Liver (tissue), 8 donors: ENCODE measurements at regions not wholly inside any gene's neighbourhood (a gene's known extent, or its start where the extent isn't known, plus 50 kb on each side); places are given as distances from the start of the nearest gene placed in this dataset.

Experiments
- DNase-seq: peaks from one replicate; pipeline ENCODE4 v3.0.0-alpha.2; 2017; ENCODE audit warnings: low spot score
- H3K27ac ChIP-seq, 2 donors: one replicate each; pipeline ENCODE4 v1.7.0; 2013; ENCODE audit warnings: inconsistent platforms in 2 of 2, low read length in 2 of 2, control low read depth in 1 of 2, low read depth in 1 of 2, mild to moderate bottlenecking in 1 of 2
- H3K27me3 ChIP-seq, 4 donors: one replicate each; pipeline versions ENCODE4 v1.6.1 to v1.7.0; 2013; ENCODE audit warnings: low read length in 3 of 4, inconsistent platforms in 1 of 4, mild to moderate bottlenecking in 1 of 4, moderate library complexity in 1 of 4; ENCODE audit not compliant: control insufficient read depth in 4 of 4, insufficient read depth in 4 of 4
- H3K36me3 ChIP-seq, 4 donors: one replicate each; pipeline versions ENCODE4 v1.6.1 to v1.7.0; 2013; ENCODE audit warnings: low read length in 3 of 4, mild to moderate bottlenecking in 3 of 4, low read depth in 1 of 4, moderate library complexity in 1 of 4; ENCODE audit not compliant: control insufficient read depth in 4 of 4, insufficient read depth in 3 of 4
- H3K4me1 ChIP-seq, 4 donors: one replicate each; pipeline versions ENCODE4 v1.6.1 to v1.7.0; 2013; ENCODE audit warnings: low read length in 3 of 4, mild to moderate bottlenecking in 3 of 4, moderate library complexity in 1 of 4; ENCODE audit not compliant: control insufficient read depth in 4 of 4, insufficient read depth in 4 of 4
- H3K4me3 ChIP-seq, 3 donors: one replicate each; pipeline versions ENCODE4 v1.6.1 to v1.7.0; 2013; ENCODE audit warnings: low read length in 3 of 3, control low read depth in 1 of 3, low read depth in 1 of 3, mild to moderate bottlenecking in 1 of 3
- H3K9ac ChIP-seq, 2 donors: one replicate each; pipeline ENCODE4 v1.7.0; 2013; ENCODE audit warnings: low read length in 2 of 2, mild to moderate bottlenecking in 2 of 2, moderate library complexity in 2 of 2, control low read depth in 1 of 2, low read depth in 1 of 2
- H3K9me3 ChIP-seq, 4 donors: one replicate each; pipeline versions ENCODE4 v1.6.1 to v1.7.0; 2013; ENCODE audit warnings: low read length in 3 of 4; ENCODE audit not compliant: control insufficient read depth in 4 of 4
- ATF3 ChIP-seq: IDR thresholded peaks from 2 replicates; pipeline ENCODE4 v1.6.1; 2016; ENCODE audit warnings: antibody characterized with exemption
- CTCF ChIP-seq: fragments of 150-350 bp; IDR thresholded peaks from 2 replicates; pipeline ENCODE4 v1.5.1; 2017; ENCODE audit warnings: improper control_type of control experiment, low read depth, low read length; ENCODE audit not compliant: missing input control
- EGR1 ChIP-seq, 2 donors: IDR thresholded peaks; 2 replicates each; pipeline ENCODE4 v1.6.1; 2016 to 2018; ENCODE audit warnings: antibody characterized with exemption in 2 of 2, low read depth in 2 of 2
- FOXA2 ChIP-seq: IDR thresholded peaks from 2 replicates; pipeline ENCODE4 v1.6.1; 2016; ENCODE audit warnings: antibody characterized with exemption
- GABPA ChIP-seq, 2 donors: IDR thresholded peaks in 1 of 2; conservative IDR thresholded peaks in 1 of 2; 2 replicates each; pipeline ENCODE4 v1.6.1; 2016; ENCODE audit warnings: antibody characterized with exemption in 2 of 2, mild to moderate bottlenecking in 1 of 2, moderate library complexity in 1 of 2
- HNF4A ChIP-seq, 2 donors: conservative IDR thresholded peaks; 2 replicates each; pipeline ENCODE4 v1.6.1; 2016; ENCODE audit warnings: antibody characterized with exemption in 2 of 2, mild to moderate bottlenecking in 2 of 2
- HNF4G ChIP-seq: IDR thresholded peaks from 2 replicates; pipeline ENCODE4 v1.6.1; 2016; ENCODE audit warnings: antibody characterized with exemption
- JUND ChIP-seq, 2 donors: IDR thresholded peaks; 2 replicates each; pipeline ENCODE4 v1.6.1; 2016; ENCODE audit warnings: antibody characterized with exemption in 2 of 2
- MAX ChIP-seq: IDR thresholded peaks from 2 replicates; pipeline ENCODE4 v1.6.1; 2016; ENCODE audit warnings: antibody characterized with exemption
- NR2F2 ChIP-seq: IDR thresholded peaks from 2 replicates; pipeline ENCODE4 v1.6.1; 2016; ENCODE audit warnings: antibody characterized with exemption
- RAD21 ChIP-seq, 2 donors: IDR thresholded peaks; 2 replicates each; pipeline ENCODE4 v1.6.1; 2016; ENCODE audit warnings: antibody characterized with exemption in 2 of 2, mild to moderate bottlenecking in 2 of 2
- REST ChIP-seq: IDR thresholded peaks from 2 replicates; pipeline ENCODE4 v1.6.1; 2016; ENCODE audit warnings: antibody characterized with exemption, mild to moderate bottlenecking
- RXRA ChIP-seq, 2 donors: IDR thresholded peaks; 2 replicates each; pipeline ENCODE4 v1.6.1; 2017 to 2018; ENCODE audit warnings: antibody characterized with exemption in 2 of 2, mild to moderate bottlenecking in 1 of 2
- SP1 ChIP-seq: IDR thresholded peaks from 2 replicates; pipeline ENCODE4 v1.6.1; 2018; ENCODE audit warnings: antibody characterized with exemption, mild to moderate bottlenecking
- TAF1 ChIP-seq: conservative IDR thresholded peaks from 2 replicates; pipeline ENCODE4 v1.6.1; 2016; ENCODE audit warnings: antibody characterized with exemption, mild to moderate bottlenecking
- YY1 ChIP-seq: IDR thresholded peaks from 2 replicates; pipeline ENCODE4 v1.6.1; 2016; ENCODE audit warnings: antibody characterized with exemption, mild to moderate bottlenecking
- ZBTB33 ChIP-seq: IDR thresholded peaks from 2 replicates; pipeline ENCODE4 v1.6.1; 2016; ENCODE audit warnings: antibody characterized with exemption
- whole genome bisulfite sequencing: extraction: QIAGEN DNeasy Blood & Tissue Kit; methylation state at CpG from one replicate; pipeline ENCODE4 v1.1.7; 2013; 5-methylcytosine and 5-hydroxymethylcytosine counted together
- donor health status: healthy.
- donor health status: healthy.
- donor health status: healthy.
- donor health status: healthy.
- donor health status: healthy.

- Histone ChIP-seq H3K9me3 (no peaks in the 10 kb centered on the region), H3K36me3 (no peaks in the 10 kb centered on the region), H3K9ac (no peak overlapping the region), H3K27me3 (no peaks in the 10 kb centered on the region), H3K4me1 (no peaks in the 10 kb centered on the region), H3K4me3 (no peak overlapping the region), H3K27ac (no peak overlapping the region)
- 84% methylated on average over 1 of the region's 1 CpG for WGBS
- TF ChIP-seq EGR1 (IDR thresholded peaks at IDR 0.05; ENCODE audit: low read depth in 2 of 2) (no peak), GABPA (IDR thresholded peaks at IDR 0.05 in 1 of 2, conservative IDR thresholded peaks at IDR 0.05 in 1 of 2) (no peak), ZBTB33 (no peak), NR2F2 (no peak), CTCF (no peak)
- no peak for DNase-seq
Measured at GRCh38 chr12:76268267-76268666, 79.9 kb downstream of the BBS10 start.

- TF ChIP-seq EGR1 (IDR thresholded peaks at IDR 0.05; ENCODE audit: low read depth in 2 of 2) (no peak), TAF1 (no peak), RAD21 (IDR thresholded peaks at IDR 0.05) (no peak), REST (no peak), ATF3 (no peak), CTCF (no peak), YY1 (no peak), JUND (IDR thresholded peaks at IDR 0.05) (no peak), NR2F2 (no peak), GABPA (IDR thresholded peaks at IDR 0.05 in 1 of 2, conservative IDR thresholded peaks at IDR 0.05 in 1 of 2) (no peak), HNF4G (no peak), ZBTB33 (no peak), FOXA2 (no peak), HNF4A (conservative IDR thresholded peaks at IDR 0.05) (no peak), SP1 (no peak), RXRA (IDR thresholded peaks at IDR 0.05) (no peak), MAX (no peak)
- no peak overlapping the region for H3K27ac ChIP-seq
- no peak overlapping the region for H3K4me3 ChIP-seq
- no peak for DNase-seq
- H3K4me1 ChIP-seq, result no peaks in the 10 kb centered on the region
- no peak overlapping the region for H3K9ac ChIP-seq
- no peaks in the 10 kb centered on the region for H3K36me3 ChIP-seq
- WGBS, result 55% methylated on average over 2 of the region's 2 CpGs
- no peaks in the 10 kb centered on the region for H3K9me3 ChIP-seq
- H3K27me3 ChIP-seq, result no peaks in the 10 kb centered on the region
Measured at GRCh38 chr12:76266797-76267196, 81.4 kb downstream of the BBS10 start.
